PC-9 (cell line): ENCODE measurements at regions not wholly inside any gene's neighbourhood (a gene's known extent, or its start where the extent isn't known, plus 50 kb on each side); places are given as distances from the start of the nearest gene placed in this dataset.

Source experiments
- BruUV-seq: library from RNA; stranded (reverse); fragments of 400-500 nt; replicated peaks from 2 replicates; lab custom pipeline; 2021; lab: Mats Ljungman, UMichigan
- CTCF ChIA-PET: fragments of 300-600 bp; sonication (Branson Sonifier 250); formaldehyde crosslinking; loops from one replicate; lab custom pipeline; 2022; ENCODE audit warnings: antibody characterized with exemption; lab: Charles Lee
- POLR2A ChIA-PET: fragments of 300-600 bp; sonication (Branson Sonifier 250); formaldehyde crosslinking; loops from one replicate; lab custom pipeline; 2022; ENCODE audit warnings: antibody characterized with exemption; ENCODE audit not compliant: unreplicated experiment; lab: Charles Lee
- DNase-seq, 2 experiments: peaks; one replicate each; pipeline versions ENCODE4 v3.0.0 to v3.0.0-alpha.2; 2015 to 2022; ENCODE audit warnings: mixed read lengths in 1 of 2
- H2AFZ ChIP-seq: fragments of 200-600 bp; sonication (generic); 2 replicates; pipeline ENCODE4 v1.8.1; 2017; ENCODE audit warnings: antibody characterized with exemption
- H3F3A ChIP-seq: fragments of 200-600 bp; sonication (generic); 2 replicates; pipeline ENCODE4 v1.8.1; 2017; ENCODE audit warnings: antibody characterized with exemption, mild to moderate bottlenecking, low read depth; ENCODE audit not compliant: insufficient read depth
- H3K27ac ChIP-seq: fragments of 200-600 bp; sonication (generic); 2 replicates; pipeline ENCODE4 v1.6.1; 2016; ENCODE audit warnings: mixed run types
- H3K27me3 ChIP-seq: fragments of 200-600 bp; sonication (generic); 2 replicates; pipeline ENCODE4 v1.6.1; 2016; ENCODE audit warnings: low read depth, mixed run types; ENCODE audit not compliant: insufficient read depth
- H3K36me3 ChIP-seq: fragments of 200-600 bp; sonication (generic); 2 replicates; pipeline ENCODE4 v1.6.1; 2016; ENCODE audit warnings: low read depth, mixed run types
- H3K4me1 ChIP-seq: fragments of 200-600 bp; sonication (generic); replicated peaks from 2 replicates; pipeline ENCODE4 v1.6.1; 2016; ENCODE audit warnings: mixed run types; ENCODE audit not compliant: insufficient read depth
- H3K4me2 ChIP-seq: fragments of 200-600 bp; sonication (generic); 2 replicates; pipeline ENCODE4 v1.6.1; 2017; ENCODE audit warnings: mixed run types
- H3K4me3 ChIP-seq: fragments of 200-600 bp; sonication (generic); 2 replicates; pipeline ENCODE4 v1.6.1; 2016; ENCODE audit warnings: mixed run types
- H3K79me2 ChIP-seq: fragments of 200-600 bp; sonication (generic); 2 replicates; pipeline ENCODE4 v1.6.1; 2017; ENCODE audit warnings: low read depth, mixed run types
- H3K9me2 ChIP-seq: fragments of 200-600 bp; sonication (generic); 2 replicates; pipeline ENCODE4 v1.8.1; 2017; ENCODE audit warnings: mild to moderate bottlenecking; ENCODE audit not compliant: insufficient read depth
- H3K9me3 ChIP-seq: fragments of 200-600 bp; sonication (generic); 2 replicates; pipeline ENCODE4 v1.8.1; 2016; ENCODE audit warnings: low read depth; ENCODE audit not compliant: insufficient read depth
- H4K20me1 ChIP-seq: fragments of 200-600 bp; sonication (generic); 2 replicates; pipeline ENCODE4 v1.8.1; 2017; ENCODE audit not compliant: insufficient read depth
- CTCF ChIP-seq: fragments of 200-600 bp; sonication (generic); conservative IDR thresholded peaks from 2 replicates; pipeline ENCODE4 v1.6.1; 2017; ENCODE audit warnings: mixed run types, antibody characterized with exemption, mild to moderate bottlenecking, moderate library complexity
- EZH2 ChIP-seq: fragments of 200-600 bp; sonication (generic); IDR thresholded peaks from 2 replicates; pipeline ENCODE4 v1.8.0; 2017; ENCODE audit warnings: antibody characterized with exemption, low read depth
- intact Hi-C: fragments of 100-400 bp; cut with micrococcal nuclease; formaldehyde crosslinking; loops from one replicate; pipeline ENCODE4 v1.10.0; 2022; ENCODE audit not compliant: unreplicated experiment

- ChIA-PET CTCF (no interaction called here), POLR2A (no interaction called here)
- H3K79me2 ChIP-seq, result no peaks in the 10 kb centered on the region
- H3K27ac ChIP-seq, result no peak overlapping the region
- DNase-seq, result no peak
- TF ChIP-seq EZH2, result no peak
- no peak for TF ChIP-seq CTCF
- BruUV-seq, result no TSS peak
- H3K9me3 ChIP-seq, result no peaks in the 10 kb centered on the region
- no peaks in the 10 kb centered on the region for H3K36me3 ChIP-seq
- no peaks in the 10 kb centered on the region for H3F3A ChIP-seq
- no peaks in the 10 kb centered on the region for H4K20me1 ChIP-seq
- H3K27me3 ChIP-seq, result peaks cover 10% of the 10 kb centered on the region
- no peak overlapping the region for H3K4me2 ChIP-seq
- H3K9me2 ChIP-seq, result no peaks in the 10 kb centered on the region
- H3K4me1 ChIP-seq, result no peaks in the 10 kb centered on the region
- no peak overlapping the region for H2AFZ ChIP-seq
- intact Hi-C loops, result no loop called here
- H3K4me3 ChIP-seq, result no peak overlapping the region
Measured at GRCh38 chr14:94953541-94954260, 183.8 kb upstream of the GSC start.

- intact Hi-C loops, result no loop called here
- H3K9me2 ChIP-seq, result no peaks in the 10 kb centered on the region
- no peak overlapping the region for H3K27ac ChIP-seq
- no peaks in the 10 kb centered on the region for H3K79me2 ChIP-seq
- DNase-seq, result no peak
- H3K4me2 ChIP-seq, result no peak overlapping the region
- TF ChIP-seq CTCF (no peak), EZH2 (no peak)
- no peaks in the 10 kb centered on the region for H3K4me1 ChIP-seq
- BruUV-seq, result no TSS peak
- H3K27me3 ChIP-seq, result peaks cover 13% of the 10 kb centered on the region
- H4K20me1 ChIP-seq, result no peaks in the 10 kb centered on the region
- no peak overlapping the region for H2AFZ ChIP-seq
- no peaks in the 10 kb centered on the region for H3F3A ChIP-seq
- no peaks in the 10 kb centered on the region for H3K36me3 ChIP-seq
- CTCF ChIA-PET, result no interaction called here
- H3K4me3 ChIP-seq, result no peak overlapping the region
- no peaks in the 10 kb centered on the region for H3K9me3 ChIP-seq
- POLR2A ChIA-PET, result no interaction called here
Measured at GRCh38 chr14:94952097-94952496, 182.2 kb upstream of the GSC start.

DNA sequence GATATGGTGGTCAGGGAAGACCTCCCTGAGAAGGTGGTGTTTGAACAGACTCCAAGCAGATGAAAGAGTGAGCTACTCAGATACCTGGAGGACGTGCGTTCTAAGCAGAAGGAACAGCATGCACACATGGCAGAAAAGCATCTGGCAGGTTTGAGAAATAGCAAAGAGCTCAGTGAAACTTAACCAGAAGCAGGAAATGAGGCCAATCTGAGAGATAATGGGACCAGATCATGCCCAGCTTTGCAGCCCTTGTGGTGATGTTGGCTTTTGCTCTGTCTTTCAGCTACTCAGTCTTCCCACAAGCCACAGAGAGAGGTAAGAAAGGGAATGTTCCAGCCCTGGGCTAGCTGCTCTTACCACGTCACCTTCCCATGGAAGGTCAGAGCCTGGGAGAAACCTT is 176.3 kb upstream of the GSC start:
- BruUV-seq, result no TSS peak
- peaks cover 24% of the 10 kb centered on the region for H3K27me3 ChIP-seq
- no peaks in the 10 kb centered on the region for H3K9me3 ChIP-seq
- no peaks in the 10 kb centered on the region for H3F3A ChIP-seq
- TF ChIP-seq EZH2, result no peak
- no peak for TF ChIP-seq CTCF
- no peak overlapping the region for H3K4me2 ChIP-seq
- no peaks in the 10 kb centered on the region for H3K36me3 ChIP-seq
- H2AFZ ChIP-seq, result no peak overlapping the region
- no peak overlapping the region for H3K27ac ChIP-seq
- H3K4me3 ChIP-seq, result no peak overlapping the region
- POLR2A ChIA-PET, result no interaction called here
- no peaks in the 10 kb centered on the region for H3K4me1 ChIP-seq
- CTCF ChIA-PET, result no interaction called here
- intact Hi-C loops, result no loop called here
- no peaks in the 10 kb centered on the region for H3K9me2 ChIP-seq
- no peaks in the 10 kb centered on the region for H4K20me1 ChIP-seq
- no peak for DNase-seq
- no peaks in the 10 kb centered on the region for H3K79me2 ChIP-seq
